ENCODE measurements at regions not wholly inside any gene's neighbourhood (a gene's known extent, or its start where the extent isn't known, plus 50 kb on each side); places are given as distances from the start of the nearest gene placed in this dataset.

- Histone ChIP-seq H3K4me2 (replicated peaks; ENCODE audit: low read depth, low read length, poor library complexity, severe bottlenecking) (no peak overlapping the region), H3K4me3 (ENCODE audit: control extremely low read depth in 1 of 5, extremely low read depth in 1 of 5, insufficient read depth in 1 of 5, low read depth in 2 of 5, low read length in 4 of 5) (no peak overlapping the region), H3K27ac (ENCODE audit: low read length in 2 of 2) (no peak overlapping the region), H3K9me3 (ENCODE audit: control extremely low read depth in 1 of 3, control insufficient read depth in 2 of 3, insufficient read depth in 1 of 3, low read length in 2 of 3) (no peaks in the 10 kb centered on the region), H3K36me3 (replicated peaks in 1 of 2; ENCODE audit: control extremely low read depth in 1 of 2, control insufficient read depth in 1 of 2, extremely low read depth in 1 of 2, insufficient read depth in 2 of 2, low read length in 1 of 2) (no peaks in the 10 kb centered on the region), H3K79me2 (ENCODE audit: control insufficient read depth, insufficient read depth, low read length) (no peaks in the 10 kb centered on the region), H2AFZ (ENCODE audit: insufficient read depth, low read depth, low read length, poor library complexity, severe bottlenecking) (no peak overlapping the region), H3K4me1 (ENCODE audit: control insufficient read depth in 2 of 2, insufficient read depth in 2 of 2, low read length in 2 of 2) (no peaks in the 10 kb centered on the region), H4K20me1 (ENCODE audit: control insufficient read depth, insufficient read depth, low read length, poor library complexity, severe bottlenecking) (no peaks in the 10 kb centered on the region), H3K9ac (ENCODE audit: low read length) (no peak overlapping the region), H3K27me3 (replicated peaks in 1 of 4; ENCODE audit: control extremely low read depth in 1 of 4, control insufficient read depth in 3 of 4, insufficient read depth in 4 of 4, low read length in 3 of 4) (no peaks in the 10 kb centered on the region)
- CTCF ChIA-PET = no interaction called here
- no peak overlapping the region for H3K4me3 Mint-ChIP-seq
- intact Hi-C loops (cut with micrococcal nuclease) = no loop called here
- POLR2A ChIA-PET = no interaction called here
- TF ChIP-seq EZH2 (IDR thresholded peaks at IDR 0.05; ENCODE audit: borderline replicate concordance, insufficient read depth, low read depth, low read length, poor library complexity, severe bottlenecking) (no peak), CTCF (IDR thresholded peaks at IDR 0.05) (no peak)
- DNase-seq (no peak), ATAC-seq (ENCODE audit: low read depth) (no peak)
- no peaks in the 10 kb centered on the region for H3K9me3 Mint-ChIP-seq (ENCODE audit: insufficient read depth)
- H3K4me1 Mint-ChIP-seq = no peaks in the 10 kb centered on the region
- H3K27ac Mint-ChIP-seq = no peak overlapping the region
- H3K27me3 Mint-ChIP-seq = no peaks in the 10 kb centered on the region
Measured at GRCh38 chr9:13397661-13398060, 118.2 kb upstream of the MPDZ start.

GRCh38 chr9:13397220-13397619 lies 117.7 kb upstream of the MPDZ start:
- Mint-ChIP-seq H3K4me1 (no peaks in the 10 kb centered on the region), H3K4me3 (no peak overlapping the region), H3K9me3 (ENCODE audit: insufficient read depth) (no peaks in the 10 kb centered on the region), H3K27me3 (no peaks in the 10 kb centered on the region), H3K27ac (no peak overlapping the region)
- ATAC-seq (ENCODE audit: low read depth) (no peak), DNase-seq (no peak)
- H3K36me3 ChIP-seq (replicated peaks in 1 of 2; ENCODE audit: control extremely low read depth in 1 of 2, control insufficient read depth in 1 of 2, extremely low read depth in 1 of 2, insufficient read depth in 2 of 2, low read length in 1 of 2) = no peaks in the 10 kb centered on the region
- H3K4me1 ChIP-seq (ENCODE audit: control insufficient read depth in 2 of 2, insufficient read depth in 2 of 2, low read length in 2 of 2) = no peaks in the 10 kb centered on the region
- 100% methylated on average over 1 of the region's 4 CpGs for WGBS (ENCODE audit: insufficient coverage)
- H4K20me1 ChIP-seq (ENCODE audit: control insufficient read depth, insufficient read depth, low read length, poor library complexity, severe bottlenecking) = no peaks in the 10 kb centered on the region
- H3K4me2 ChIP-seq (replicated peaks; ENCODE audit: low read depth, low read length, poor library complexity, severe bottlenecking) = no peak overlapping the region
- H3K27me3 ChIP-seq (replicated peaks in 1 of 4; ENCODE audit: control extremely low read depth in 1 of 4, control insufficient read depth in 3 of 4, insufficient read depth in 4 of 4, low read length in 3 of 4) = no peaks in the 10 kb centered on the region
- no peak overlapping the region for H2AFZ ChIP-seq (ENCODE audit: insufficient read depth, low read depth, low read length, poor library complexity, severe bottlenecking)
- TF ChIP-seq EZH2 (IDR thresholded peaks at IDR 0.05; ENCODE audit: borderline replicate concordance, insufficient read depth, low read depth, low read length, poor library complexity, severe bottlenecking) (no peak), CTCF (IDR thresholded peaks at IDR 0.05) (no peak)
- POLR2A ChIA-PET = no interaction called here
- H3K27ac ChIP-seq (ENCODE audit: low read length in 2 of 2) = no peak overlapping the region
- H3K9me3 ChIP-seq (ENCODE audit: control extremely low read depth in 1 of 3, control insufficient read depth in 2 of 3, insufficient read depth in 1 of 3, low read length in 2 of 3) = no peaks in the 10 kb centered on the region
- CTCF ChIA-PET = no interaction called here
- no peaks in the 10 kb centered on the region for H3K79me2 ChIP-seq (ENCODE audit: control insufficient read depth, insufficient read depth, low read length)
- intact Hi-C loops (cut with micrococcal nuclease) = no loop called here
- no peak overlapping the region for H3K9ac ChIP-seq (ENCODE audit: low read length)
- no peak overlapping the region for H3K4me3 ChIP-seq (ENCODE audit: control extremely low read depth in 1 of 5, extremely low read depth in 1 of 5, insufficient read depth in 1 of 5, low read depth in 2 of 5, low read length in 4 of 5)

Measured in B cell (primary cell).